ENCODE measurements at regions not wholly inside any gene's neighbourhood (a gene's known extent, or its start where the extent isn't known, plus 50 kb on each side); places are given as distances from the start of the nearest gene placed in this dataset.

DNA sequence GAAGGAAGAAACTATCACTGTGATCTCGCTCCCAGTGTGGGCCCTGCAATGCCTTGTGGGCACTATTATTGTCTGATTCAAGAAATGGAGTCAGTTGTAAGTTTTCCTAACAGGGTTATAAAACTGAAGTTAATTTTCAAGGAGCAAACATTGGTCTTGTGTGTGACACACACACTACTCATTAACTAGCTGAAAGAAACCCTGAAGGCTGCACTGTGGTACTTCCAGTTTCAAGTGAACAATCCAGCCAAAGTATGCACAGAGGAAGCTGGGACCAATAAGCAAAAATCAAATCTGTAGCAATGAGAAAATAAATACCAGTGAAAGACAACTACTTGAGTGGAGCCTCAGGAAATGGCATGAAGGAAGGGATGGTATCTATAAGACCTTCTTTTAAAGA lies 506.6 kb upstream of the POT1 start:
- no peak for DNase-seq (ENCODE audit: low spot score, unreplicated experiment)
- Mint-ChIP-seq H3K27me3 (no peaks in the 10 kb centered on the region), H3K27ac (no peak overlapping the region), H3K9me3 (ENCODE audit: low read depth) (no peaks in the 10 kb centered on the region), H3K4me1 (ENCODE audit: low read depth) (peaks cover 10% of the 10 kb centered on the region), H3K4me3 (ENCODE audit: low read depth) (no peak overlapping the region), H3K36me3 (ENCODE audit: insufficient read depth) (no peaks in the 10 kb centered on the region)
- TF ChIP-seq, protein P1, sequence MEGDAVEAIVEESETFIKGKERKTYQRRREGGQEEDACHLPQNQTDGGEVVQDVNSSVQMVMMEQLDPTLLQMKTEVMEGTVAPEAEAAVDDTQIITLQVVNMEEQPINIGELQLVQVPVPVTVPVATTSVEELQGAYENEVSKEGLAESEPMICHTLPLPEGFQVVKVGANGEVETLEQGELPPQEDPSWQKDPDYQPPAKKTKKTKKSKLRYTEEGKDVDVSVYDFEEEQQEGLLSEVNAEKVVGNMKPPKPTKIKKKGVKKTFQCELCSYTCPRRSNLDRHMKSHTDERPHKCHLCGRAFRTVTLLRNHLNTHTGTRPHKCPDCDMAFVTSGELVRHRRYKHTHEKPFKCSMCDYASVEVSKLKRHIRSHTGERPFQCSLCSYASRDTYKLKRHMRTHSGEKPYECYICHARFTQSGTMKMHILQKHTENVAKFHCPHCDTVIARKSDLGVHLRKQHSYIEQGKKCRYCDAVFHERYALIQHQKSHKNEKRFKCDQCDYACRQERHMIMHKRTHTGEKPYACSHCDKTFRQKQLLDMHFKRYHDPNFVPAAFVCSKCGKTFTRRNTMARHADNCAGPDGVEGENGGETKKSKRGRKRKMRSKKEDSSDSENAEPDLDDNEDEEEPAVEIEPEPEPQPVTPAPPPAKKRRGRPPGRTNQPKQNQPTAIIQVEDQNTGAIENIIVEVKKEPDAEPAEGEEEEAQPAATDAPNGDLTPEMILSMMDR (IDR thresholded peaks at IDR 0.05; ENCODE audit: unreplicated experiment) = no peak

DNA sequence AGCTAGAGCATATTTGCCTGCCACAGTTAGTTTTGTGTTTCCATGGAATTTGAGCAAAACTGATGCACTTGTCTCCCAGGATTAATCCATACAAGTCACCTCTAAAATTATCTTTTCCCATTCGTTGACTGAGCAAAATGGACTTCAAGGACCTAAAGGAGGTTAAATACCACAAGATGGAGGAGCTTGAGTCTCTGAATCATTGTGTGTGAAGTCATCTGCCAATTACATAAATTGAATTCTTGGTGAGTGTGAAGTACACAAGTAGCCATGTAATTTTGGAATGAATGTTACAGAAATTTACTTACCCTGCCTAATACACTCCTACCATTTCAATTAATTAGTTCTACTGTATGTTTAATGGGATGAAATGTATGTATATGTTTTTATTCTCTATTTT lies 501.7 kb upstream of the POT1 start:
- Mint-ChIP-seq H3K27me3 (no peaks in the 10 kb centered on the region), H3K36me3 (ENCODE audit: insufficient read depth) (no peaks in the 10 kb centered on the region), H3K27ac (no peak overlapping the region), H3K4me3 (ENCODE audit: low read depth) (no peak overlapping the region), H3K9me3 (ENCODE audit: low read depth) (no peaks in the 10 kb centered on the region), H3K4me1 (ENCODE audit: low read depth) (peaks cover 18% of the 10 kb centered on the region)
- TF ChIP-seq, protein P1 (IDR thresholded peaks at IDR 0.05; ENCODE audit: unreplicated experiment) = no peak
- DNase-seq (ENCODE audit: low spot score, unreplicated experiment) = no peak

DNA sequence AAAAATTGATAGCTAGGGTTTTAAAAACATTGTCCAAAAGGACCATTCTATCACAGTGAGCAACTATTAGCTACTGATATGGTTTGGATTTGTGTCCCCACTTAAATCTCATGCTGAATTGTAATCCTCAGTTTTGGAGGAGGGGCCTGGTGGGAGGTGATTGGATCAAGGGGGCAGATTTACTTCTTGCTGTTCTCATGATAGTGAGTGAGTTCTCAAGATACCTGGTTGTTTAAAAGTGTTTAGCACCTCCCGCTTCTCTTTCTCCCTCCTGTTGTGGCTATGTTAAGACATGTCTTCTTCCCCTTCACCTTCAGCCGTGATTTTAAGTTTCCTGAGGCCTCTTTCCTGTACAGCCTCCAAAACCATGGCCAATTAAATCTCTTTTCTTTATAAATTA lies 500.4 kb upstream of the POT1 start:
- no peaks in the 10 kb centered on the region for H3K27me3 Mint-ChIP-seq
- no peak overlapping the region for H3K27ac Mint-ChIP-seq
- TF ChIP-seq, protein P1 (IDR thresholded peaks at IDR 0.05; ENCODE audit: unreplicated experiment) = no peak
- no peak for DNase-seq (ENCODE audit: low spot score, unreplicated experiment)
- H3K9me3 Mint-ChIP-seq (ENCODE audit: low read depth) = no peaks in the 10 kb centered on the region
- peaks cover 11% of the 10 kb centered on the region for H3K4me1 Mint-ChIP-seq (ENCODE audit: low read depth)
- no peaks in the 10 kb centered on the region for H3K36me3 Mint-ChIP-seq (ENCODE audit: insufficient read depth)
- no peak overlapping the region for H3K4me3 Mint-ChIP-seq (ENCODE audit: low read depth)

DNA sequence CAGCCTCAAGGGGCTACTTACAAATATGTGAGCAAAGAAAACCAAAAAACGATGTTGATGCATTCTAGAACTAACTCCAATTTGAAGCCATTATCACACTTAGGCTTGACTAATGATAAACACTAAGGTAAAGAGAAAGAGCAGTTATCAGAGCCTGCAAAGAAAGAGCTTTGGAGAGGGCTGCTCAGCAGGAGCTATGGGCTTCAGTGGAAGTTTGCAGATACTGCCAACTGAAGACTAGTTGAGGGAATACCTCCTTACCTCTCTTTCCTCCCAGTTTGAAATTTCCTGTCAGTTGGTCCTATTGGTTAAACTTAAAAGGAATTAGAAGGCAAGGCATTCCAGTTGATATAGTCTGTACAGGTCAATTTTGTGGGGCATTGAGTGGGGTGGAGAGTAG lies 498.1 kb upstream of the POT1 start:
- no peak for DNase-seq (ENCODE audit: low spot score, unreplicated experiment)
- TF ChIP-seq, protein P1 (IDR thresholded peaks at IDR 0.05; ENCODE audit: unreplicated experiment) = no peak
- Mint-ChIP-seq H3K36me3 (ENCODE audit: insufficient read depth) (no peaks in the 10 kb centered on the region), H3K27me3 (no peaks in the 10 kb centered on the region), H3K4me3 (ENCODE audit: low read depth) (no peak overlapping the region), H3K4me1 (ENCODE audit: low read depth) (peaks cover 11% of the 10 kb centered on the region), H3K27ac (no peak overlapping the region), H3K9me3 (ENCODE audit: low read depth) (no peaks in the 10 kb centered on the region)

DNA sequence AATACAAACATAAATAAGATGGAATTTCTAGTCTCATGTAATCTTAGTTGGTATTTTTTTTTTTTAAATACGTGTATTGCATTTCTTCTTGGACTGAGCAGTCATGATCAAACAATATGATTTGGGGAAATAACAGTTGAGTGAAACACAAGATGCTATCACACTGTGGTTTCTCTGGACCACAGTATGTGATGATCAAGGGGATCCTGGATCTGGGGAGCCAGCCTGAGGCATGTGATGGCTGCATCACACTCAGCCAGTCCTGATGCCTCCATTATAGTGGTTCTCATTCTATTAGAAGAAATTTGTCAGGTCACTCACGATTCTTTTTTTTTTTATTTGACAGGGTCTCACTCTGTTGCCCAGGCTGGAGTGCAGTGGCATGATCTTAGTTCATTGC lies 495.9 kb upstream of the POT1 start:
- no peak for DNase-seq (ENCODE audit: low spot score, unreplicated experiment)
- Mint-ChIP-seq H3K36me3 (ENCODE audit: insufficient read depth) (no peaks in the 10 kb centered on the region), H3K9me3 (ENCODE audit: low read depth) (peaks cover 16% of the 10 kb centered on the region), H3K27me3 (no peaks in the 10 kb centered on the region), H3K4me1 (ENCODE audit: low read depth) (peaks cover 11% of the 10 kb centered on the region), H3K27ac (no peak overlapping the region), H3K4me3 (ENCODE audit: low read depth) (no peak overlapping the region)
- TF ChIP-seq, protein P1 (IDR thresholded peaks at IDR 0.05; ENCODE audit: unreplicated experiment) = no peak

Data from progenitor cell of endocrine pancreas (in vitro differentiated cells).